NCI-H69 (cell line): ENCODE measurements at regions not wholly inside any gene's neighbourhood (a gene's known extent, or its start where the extent isn't known, plus 50 kb on each side); places are given as distances from the start of the nearest gene placed in this dataset.
"Not testable (repeated sequence)": the region's sequence is repeated elsewhere in the genome, so short reads cannot be mapped to it uniquely, and the experiment has no call there.

Experiments
- DNase-seq: peaks from one replicate; lab custom pipeline; 2025; lab: John Stamatoyannopoulos, UW

DNA sequence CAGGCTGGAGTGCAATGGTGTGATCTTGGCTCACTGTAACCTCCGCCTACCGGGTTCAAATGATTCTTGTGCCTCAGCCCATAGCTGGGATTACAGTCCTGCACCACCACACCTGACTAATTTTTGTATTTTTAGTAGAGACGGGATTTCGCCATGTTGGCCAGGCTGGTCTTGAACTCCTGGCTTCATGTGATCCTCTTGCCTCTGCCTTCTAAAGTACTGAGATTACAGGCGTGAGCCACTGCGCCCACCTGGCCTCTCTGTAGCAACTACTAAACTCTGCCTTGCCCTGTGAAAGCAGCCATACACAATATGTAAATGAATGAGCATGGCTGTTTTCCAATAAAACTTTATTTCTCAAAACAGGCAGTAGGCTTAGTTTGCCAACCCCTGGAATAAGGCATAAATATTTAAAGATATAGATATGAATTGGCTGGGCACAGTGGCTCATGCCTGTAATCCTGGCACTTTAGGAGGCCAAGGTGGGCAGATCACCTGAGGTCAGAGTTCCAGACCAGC, 127.9 kb upstream of the ZNF217 start:
- not testable (repeated sequence) for DNase-seq

DNA sequence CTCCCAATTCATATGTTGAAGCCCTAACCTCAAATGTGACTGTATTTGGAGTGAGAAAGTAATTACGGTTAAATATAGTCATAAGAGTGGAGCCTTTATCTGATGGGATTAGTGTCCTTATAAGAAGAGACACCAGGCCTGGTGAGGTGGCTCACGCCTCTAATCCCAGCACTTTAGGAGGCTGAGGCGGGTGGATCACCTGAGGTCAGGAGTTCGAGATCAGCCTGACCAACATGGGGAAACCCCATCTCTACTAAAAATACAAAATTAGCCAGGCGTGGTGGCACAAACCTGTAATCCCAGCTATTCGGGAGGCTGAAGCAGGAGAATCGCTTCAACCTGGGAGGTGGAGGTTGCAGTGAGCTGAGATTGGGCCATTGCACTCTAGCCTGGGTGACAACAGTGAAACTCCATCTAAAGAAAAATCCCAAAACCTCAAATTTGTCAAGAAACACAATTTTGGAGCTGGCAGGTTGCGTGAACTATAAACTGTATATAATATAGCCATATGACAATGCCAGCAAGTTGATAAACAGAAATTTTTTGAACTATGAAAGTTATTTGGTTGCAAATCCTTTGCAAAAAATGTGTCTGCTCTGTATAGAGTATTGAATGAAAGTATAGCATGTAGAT, 125.6 kb upstream of the ZNF217 start:
- DNase-seq: not testable (repeated sequence)

DNA sequence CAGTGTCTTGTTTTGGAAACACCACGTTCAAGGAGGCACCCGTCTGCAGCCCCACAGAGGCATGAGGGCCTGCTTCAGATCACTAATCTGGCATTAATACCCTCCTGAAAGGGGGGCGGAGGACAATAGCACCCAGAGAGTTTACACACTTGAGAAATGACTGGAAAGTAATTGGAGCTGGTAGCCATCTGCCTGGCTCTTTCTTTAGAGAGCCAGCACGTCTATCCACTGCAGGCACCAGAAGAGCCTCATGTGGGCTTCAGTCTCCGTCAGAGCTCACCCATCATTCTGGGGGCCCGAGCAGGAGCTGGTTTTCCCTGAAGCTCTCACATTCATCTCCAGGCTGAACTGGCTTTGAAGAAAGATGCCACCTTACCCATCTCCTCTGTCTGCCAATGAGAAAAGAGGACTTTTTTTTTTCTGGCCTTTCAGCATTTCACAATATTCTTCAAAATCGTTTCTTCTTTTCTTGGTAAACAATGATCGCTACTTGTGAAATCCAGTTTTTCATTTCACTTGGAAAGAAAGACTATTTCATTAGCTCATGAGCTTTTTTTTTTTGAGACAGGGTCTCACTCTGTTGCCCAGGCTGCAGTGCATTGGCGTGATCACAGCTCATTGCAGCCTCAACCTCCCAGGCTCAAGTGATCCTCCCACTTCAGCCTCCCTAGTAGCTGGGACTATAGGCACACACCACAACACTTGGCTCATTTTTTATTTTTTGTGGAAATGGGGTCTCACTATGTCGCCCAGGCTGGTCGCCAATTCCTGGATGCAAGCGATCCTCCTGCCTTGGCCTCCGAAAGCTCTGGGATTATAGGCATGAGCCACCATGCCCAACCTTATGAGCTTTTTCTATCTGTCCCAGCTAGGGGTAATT, 124.7 kb upstream of the ZNF217 start:
- no peak for DNase-seq

DNA sequence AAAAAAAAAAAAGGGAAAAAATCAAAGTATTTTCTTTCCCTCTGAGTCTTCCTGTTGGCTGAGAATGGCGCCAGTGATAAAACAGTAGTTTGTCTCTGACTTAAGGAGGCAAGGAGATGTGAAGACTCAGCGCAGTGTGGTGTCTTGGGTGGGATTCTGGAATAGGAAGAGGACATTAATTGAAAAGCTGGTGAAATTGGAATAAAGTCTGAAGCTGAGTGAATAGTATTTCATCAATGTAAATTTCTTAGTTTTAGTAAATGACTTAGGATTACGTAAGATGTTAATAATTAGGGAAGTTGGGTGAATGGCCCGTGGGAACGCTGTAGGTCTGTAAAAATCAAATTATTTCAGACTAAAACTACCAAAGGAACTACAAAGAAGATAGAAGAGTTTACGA, 122.8 kb upstream of the ZNF217 start:
- DNase-seq: no peak

DNA sequence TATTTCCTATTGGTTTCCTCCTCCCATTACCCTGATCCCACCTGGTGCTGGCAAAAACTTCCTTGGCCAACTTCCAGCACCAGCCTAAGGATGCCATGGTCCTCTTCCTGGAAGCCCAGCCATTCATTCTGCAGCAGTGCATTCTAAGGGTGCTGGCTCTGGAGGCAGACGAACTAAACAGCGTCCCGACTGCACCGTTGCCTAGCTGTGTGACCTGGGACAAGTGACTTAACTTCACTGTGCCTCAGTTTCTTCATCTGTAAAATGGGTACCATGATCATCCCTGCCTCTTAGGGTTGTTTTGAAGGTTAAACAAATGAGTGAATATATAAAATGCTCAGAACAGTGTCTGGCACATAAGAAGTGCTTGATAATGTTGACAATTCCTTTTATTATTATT, 120.9 kb upstream of the ZNF217 start:
- DNase-seq: no peak

DNA sequence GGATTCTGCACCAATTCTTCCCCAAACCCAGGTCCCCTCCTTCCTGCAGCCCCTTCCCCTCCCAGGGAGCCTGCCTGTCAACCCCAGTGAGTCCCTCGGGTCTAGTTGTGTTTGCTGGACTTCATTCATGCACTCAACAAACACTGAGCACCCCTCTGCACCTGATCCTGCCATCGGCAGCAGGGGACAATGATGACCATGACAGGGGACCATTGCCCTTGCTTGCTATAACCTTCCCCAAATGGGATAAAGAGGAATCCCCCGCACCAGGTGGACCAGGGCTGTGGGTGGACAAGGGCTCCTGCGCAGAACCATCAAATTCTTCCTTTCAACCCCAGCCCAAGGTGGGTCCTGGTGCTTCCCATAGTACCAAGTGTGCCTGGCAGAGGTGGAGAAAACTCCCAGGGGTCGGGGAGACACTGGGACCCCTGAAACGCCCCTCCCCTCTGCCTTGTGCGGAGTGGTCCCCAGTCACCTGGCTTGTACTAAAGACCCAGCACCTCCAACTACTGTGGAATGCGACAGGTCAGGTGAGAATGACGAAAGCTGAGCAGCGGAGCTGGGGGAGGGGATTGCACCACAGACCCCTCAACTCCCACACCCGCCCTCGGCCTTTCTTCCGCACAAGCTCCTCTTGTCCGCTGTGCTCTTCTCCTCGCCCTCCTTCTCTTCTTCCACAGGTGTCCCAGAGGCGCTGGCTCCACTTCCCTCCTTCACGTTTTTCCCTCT, 119.9 kb upstream of the ZNF217 start:
- DNase-seq: no peak

DNA sequence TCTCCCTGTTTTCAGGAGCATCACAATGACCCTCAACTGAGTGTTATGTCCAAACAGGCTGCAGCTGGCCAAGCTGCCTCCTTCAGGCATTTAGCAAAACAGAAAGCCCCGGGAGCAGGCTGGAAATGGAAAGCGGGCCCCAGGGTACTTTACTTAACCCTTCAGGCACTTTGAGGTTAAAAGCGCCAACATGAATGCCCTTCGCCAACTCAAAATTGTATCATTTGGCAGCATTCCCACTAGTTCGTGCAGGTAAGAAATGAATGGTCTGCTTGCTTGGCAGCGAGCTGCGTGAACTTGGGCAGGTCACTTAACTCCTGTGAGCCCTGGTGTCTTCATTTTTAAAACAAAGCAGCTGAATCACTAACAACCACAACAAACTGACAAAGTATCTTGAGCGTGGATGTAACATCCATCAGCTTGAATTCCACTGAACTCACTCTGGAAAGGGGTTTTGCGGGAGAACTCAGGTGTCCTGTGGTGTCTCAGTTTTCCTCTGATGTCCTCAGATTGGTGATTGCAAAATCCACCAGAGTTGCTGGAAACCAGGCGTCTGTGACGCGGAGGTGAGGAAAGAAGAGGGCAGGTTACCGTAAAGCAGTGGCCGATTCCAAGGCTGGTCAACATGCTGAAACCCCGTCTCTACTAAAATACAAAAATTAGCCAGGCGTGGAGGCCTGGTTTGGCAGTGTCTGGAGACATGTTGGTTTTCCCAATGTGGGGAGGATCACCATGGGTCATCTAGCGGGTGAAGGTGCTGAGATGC, 118.8 kb upstream of the ZNF217 start:
- DNase-seq: no peak

DNA sequence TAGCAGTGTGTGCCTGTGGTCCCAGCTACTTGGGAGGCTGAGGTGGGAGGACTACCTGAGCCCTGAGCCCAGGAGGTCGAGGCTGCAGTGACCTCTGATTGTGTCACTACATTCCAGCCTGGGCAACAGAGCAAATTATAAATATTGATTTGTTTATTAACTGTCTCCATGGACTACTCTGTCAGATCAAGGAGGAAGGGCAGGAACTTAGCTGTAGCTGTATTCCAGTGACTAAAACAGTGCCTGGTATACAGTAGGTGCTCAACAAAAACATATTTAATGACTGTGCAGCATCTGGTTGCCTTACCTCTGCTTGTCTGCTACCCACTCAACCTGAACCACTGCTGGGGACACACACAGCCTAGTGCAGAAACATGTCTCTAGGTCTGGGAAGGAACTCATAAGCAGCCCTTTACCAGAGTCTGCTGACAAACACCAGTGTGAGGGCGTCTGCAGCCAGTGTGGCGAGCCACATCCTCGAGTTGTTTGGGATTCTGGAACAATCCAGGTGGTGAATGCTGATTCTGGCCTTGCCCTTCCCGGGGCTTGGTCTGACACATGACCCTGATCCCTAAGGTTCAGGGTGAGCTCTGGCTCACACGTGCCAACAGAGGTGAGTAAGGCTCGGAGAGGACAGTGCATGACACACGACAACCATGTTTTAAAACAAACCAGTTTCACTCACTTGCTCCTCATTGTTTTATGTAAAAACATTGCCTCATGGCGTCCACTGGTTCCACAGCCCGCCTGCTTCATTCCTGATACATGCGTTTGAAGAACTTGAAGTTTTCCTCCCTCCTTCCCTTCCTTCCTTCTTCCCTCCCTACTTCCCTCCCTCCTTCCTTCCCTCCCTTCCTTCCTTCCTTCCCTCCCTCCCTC, 117.9 kb upstream of the ZNF217 start:
- no peak for DNase-seq

DNA sequence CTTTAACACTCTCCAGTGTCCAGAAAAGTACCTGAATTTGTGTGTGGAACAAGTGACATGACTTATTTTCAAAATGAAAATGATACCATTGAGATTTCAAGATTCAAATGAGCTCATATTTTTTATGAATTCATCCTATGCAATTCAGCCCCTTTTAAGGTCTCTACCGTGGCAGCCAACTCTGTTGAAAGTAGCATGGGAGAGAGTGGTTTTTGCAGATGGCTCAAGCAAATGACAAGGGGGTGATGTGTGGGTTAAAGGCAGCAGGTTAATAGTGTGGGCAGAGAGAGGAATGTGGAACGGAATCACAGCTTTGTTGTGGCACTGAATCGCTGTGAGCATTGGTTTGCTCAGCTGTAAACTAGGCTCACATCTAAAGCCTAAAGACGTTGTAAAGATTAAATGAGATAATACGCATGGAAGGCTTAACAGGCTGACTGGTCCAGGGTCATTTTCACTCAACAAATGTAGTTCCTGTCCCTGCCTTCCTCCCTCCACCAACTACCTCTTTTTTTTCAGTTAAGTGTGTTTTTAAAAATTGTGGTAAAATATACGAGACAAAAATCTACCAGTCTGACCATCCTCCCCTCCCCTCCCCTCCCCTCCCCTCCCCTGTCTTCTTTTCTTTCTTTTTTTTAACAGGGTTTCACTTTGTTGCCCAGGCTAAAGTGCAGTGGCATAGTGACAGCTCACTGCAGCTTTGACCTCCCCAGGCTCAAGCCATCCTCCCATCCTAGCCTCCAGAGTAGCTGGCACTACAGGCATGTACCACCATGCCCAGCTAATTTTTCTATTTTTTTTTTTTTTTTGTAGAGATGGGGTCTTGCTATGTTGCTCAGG, 114.7 kb upstream of the ZNF217 start:
- no peak for DNase-seq

DNA sequence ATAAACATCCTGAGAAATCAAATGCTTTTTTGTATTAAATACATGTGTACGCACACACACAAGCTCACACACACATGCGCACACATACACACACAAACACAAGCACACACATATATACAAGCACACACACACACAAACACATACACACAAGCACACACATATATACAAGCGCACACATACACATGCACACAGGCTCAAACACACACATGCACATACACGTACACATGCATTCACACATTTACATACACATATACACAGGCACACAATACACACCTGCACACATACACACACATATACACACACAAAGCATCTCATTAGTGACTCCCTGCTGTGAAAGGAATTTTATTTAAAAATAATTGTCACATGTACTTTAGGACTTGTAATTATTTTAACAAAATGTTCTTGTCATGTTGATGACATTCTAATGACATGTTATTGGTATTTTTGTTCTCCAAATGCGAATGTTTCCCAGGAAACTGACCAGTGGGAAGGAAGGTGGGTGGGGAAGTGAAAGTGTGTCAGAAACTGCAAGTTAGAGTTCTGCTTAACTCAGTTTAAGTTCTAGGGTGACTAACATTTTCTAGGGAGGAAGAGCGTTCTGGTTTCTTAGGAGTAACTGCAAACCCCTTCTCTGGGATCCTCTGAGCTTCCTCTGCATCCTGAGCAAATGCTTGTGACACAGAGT, 113.9 kb upstream of the ZNF217 start:
- no peak for DNase-seq

DNA sequence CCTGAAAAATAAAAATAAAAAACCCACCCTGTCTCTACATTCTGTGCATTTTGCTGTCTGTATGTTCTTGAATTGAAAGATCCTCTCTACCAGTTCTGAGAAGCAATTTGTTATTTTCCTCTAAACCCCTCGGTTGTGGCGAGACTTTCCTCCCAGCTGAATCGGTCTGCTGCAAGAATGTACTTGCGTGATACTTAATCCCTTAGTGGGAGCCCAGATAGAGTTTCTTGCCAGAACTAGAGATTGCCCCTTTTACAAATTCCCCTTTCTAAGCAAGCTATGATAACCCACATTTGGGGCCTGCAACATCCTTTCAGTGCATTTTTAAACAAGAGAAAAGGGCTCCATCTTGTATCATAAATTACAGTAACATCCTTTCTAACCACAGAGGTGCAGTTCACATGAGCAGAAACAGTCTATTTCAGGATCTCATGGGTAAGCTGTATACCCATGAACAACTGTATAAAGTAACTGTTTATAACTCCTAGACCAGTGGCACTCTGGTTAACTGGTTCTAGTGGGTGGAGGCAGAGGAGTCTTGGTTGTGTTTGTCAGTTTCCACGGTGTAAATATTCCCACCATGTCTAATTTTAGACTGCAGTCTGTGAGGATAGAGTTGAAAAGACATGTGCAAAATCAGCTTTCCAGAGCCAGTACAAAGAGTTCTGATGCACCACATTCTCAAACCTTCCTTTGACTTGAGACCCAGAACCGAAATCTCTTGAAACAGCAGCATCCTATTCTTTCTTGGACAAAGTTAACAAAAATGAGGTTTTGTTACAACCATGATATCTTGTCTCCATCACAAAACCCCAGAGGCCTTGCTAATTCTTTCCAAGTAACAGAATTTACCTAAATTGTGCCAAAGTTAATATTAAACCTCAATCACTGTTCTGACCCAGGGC, 113.1 kb upstream of the ZNF217 start:
- DNase-seq: no peak

DNA sequence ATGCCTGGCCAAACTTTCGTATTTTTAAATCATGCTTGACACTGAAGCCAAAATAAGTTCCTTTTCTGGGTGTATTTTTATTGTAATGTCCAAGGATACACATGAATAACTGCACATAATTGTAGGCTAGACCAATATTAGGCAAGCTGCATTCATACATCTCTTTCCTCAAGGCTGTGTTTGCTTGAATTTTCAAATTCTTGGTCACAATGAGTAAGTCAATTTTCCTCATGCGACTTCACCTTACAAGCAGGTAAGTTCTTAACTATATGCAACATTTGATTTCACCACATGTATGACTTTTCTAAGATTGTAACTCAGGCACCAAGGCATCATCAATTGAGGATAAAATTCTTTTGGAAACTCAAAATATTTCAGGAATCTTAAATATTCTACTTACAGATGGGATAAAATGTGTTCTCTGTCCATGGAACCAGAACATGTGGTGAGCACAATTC, 112.4 kb upstream of the ZNF217 start:
- DNase-seq: no peak

DNA sequence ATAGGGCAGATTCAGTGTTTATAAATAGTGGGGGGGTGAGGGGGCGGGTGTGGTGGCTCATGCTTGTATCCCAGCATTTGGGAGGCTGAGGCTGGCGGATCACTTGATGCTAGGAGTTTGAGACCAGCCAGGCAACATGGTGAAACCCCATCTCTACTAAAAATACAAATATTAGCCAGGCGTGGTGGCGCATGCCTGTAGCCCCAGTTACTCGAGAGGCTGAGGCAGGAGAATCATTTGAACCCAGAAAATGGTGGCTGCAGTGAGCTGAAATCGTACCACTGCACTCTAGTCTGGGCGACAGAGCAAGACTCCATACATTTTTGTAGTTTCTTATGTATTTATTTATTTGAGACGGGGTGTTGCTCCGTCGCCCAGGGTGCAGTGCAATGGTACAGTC, 109.0 kb upstream of the ZNF217 start:
- no peak for DNase-seq

DNA sequence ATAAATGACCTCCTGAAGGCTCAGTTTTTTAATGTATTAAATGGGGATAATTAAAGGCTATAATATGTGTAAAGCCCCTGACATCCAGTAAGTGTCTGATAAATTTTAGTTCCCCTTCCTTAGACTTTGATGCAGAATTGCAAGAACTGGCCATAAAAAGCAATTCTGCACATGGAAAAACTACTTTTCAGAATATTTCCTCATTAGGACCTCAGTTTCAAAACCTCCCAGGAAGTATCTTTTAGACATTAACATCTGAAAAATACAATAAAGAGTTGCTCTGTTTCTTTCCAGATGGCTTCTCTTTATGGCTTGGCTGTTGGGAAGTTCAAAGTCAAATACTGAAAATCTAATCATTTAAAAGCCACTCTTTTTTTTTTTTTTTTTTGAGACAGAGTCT, 106.3 kb upstream of the ZNF217 start:
- no peak for DNase-seq

DNA sequence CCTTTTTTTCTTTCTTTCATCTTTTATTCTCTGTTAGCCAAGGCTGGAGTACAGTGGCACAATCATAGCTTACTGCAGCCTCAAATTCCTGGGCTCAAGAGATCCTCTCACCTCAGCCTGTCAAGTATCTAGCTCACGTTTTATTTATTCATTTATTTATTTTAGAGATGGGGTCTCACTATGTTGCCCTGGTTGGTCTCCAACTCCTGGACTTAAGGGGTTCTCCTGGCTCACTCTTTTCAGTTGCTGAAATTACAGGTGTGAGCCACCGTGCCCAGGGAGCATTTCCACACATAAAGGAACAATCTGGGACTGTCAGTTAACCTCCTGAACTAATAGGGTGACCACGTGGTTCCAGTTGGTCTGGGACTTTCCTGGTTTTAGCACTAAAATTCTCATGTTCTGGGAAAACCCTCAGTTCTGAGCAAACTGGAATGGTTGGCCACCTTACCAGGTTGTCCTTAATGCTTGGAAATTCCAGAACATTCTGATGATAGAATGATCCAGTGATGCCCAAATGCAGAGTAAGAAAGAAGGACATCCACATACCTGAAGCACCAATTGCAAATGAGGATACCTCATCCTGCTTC, 105.5 kb upstream of the ZNF217 start:
- no peak for DNase-seq

DNA sequence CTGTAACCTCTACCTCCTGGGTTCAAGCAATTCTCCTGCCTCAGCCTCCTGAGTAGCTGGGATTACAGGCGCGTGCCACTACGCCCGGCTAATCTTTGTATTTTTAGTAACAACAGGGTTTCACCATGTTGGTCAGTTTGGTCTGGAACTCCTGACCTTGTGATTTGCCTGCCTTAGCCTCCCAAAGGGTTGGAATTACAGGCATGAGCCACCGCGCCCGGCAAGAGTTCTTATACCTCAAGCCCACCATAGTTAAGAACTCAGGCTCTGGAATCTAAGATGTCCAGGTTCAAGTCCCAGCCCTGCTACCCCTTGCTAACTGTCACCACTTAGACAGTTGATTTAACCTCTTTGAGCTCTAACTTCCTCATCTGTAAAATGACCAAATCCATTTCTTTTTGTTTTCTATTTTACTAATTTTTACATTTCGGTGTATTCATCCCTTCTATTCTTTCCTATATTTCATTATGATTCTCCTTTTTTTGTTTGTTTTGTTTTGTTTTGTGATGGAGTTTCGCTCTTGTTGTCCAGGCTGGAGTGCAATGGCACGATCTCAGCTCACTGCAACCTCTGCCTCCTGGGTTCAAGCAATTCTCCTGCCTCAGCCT, 104.8 kb upstream of the ZNF217 start:
- no peak for DNase-seq

DNA sequence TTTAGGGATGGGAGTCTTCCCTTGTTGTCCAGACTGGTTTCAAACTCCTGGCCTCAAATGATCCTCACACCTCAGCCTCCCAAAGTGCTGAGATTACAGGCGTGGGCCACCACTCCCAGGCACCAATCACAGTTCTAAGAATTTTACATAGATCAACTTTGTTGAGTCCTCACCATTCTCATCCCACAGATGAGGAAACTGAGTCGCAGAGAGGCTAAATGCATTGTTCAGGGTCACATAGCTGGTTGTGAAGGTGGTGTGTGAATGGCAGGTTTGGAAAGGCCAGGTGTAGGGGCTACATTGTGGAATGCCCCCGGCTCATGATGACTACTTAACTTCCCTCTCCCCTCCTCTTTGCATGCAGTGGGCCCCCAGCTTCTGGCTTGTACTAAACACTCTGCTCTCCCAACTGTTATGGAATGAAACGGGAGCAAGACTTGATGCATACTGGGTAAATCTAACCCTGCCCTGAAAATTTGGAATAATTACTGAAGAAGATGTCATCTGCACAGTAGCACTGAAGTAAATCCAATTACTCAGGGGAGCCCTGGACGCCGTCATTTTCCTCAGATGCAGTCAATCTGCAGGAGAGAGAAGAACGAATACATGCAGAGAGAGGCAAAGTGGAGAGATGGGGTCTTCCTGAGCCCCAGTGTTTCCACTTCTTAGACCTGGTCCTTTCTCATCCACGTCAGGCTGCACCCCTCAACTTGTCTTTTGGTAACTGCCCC, 102.3 kb upstream of the ZNF217 start:
- no peak for DNase-seq
